IMR-90 (cell line): ENCODE measurements at regions not wholly inside any gene's neighbourhood (a gene's known extent, or its start where the extent isn't known, plus 50 kb on each side); places are given as distances from the start of the nearest gene placed in this dataset.
"Not testable (repeated sequence)": the region's sequence is repeated elsewhere in the genome, so short reads cannot be mapped to it uniquely, and the experiment has no call there.

ENCODE experiments used
- ATAC-seq: fragments of 200-7000 bp; cut with Tn5 transposase; 2 replicates; pipeline ENCODE4 v1.9.1; 2020; ENCODE audit warnings: low read depth, mild to moderate bottlenecking, moderate library complexity
- BruUV-seq: library from RNA; stranded (reverse); fragments of 400-500 nt; replicated peaks from 2 replicates; lab custom pipeline; 2021; lab: Mats Ljungman, UMichigan
- CTCF ChIA-PET: fragments of 300-600 bp; formaldehyde crosslinking; extraction: SDS; loops from one replicate; lab custom pipeline; 2021; ENCODE audit warnings: antibody characterized with exemption; lab: Yijun Ruan, JAX
- POLR2A ChIA-PET: fragments of 300-600 bp; sonication (Branson Sonifier 250); formaldehyde crosslinking; loops from one replicate; lab custom pipeline; 2022; ENCODE audit warnings: antibody characterized with exemption; ENCODE audit not compliant: unreplicated experiment; lab: Charles Lee
- DNase-seq: peaks from one replicate; pipeline ENCODE4 v3.0.0; 2013
- H2AFZ ChIP-seq: replicated peaks from 2 replicates; pipeline ENCODE3; 2013; ENCODE audit warnings: low read length, mild to moderate bottlenecking; ENCODE audit not compliant: poor library complexity
- H2AK5ac ChIP-seq: 2 replicates; pipeline ENCODE4 v1.6.1; 2013; ENCODE audit warnings: low read depth, low read length, inconsistent platforms
- H2AK9ac ChIP-seq: replicated peaks from 2 replicates; pipeline ENCODE3; 2013; ENCODE audit warnings: mild to moderate bottlenecking, low read depth, low read length, moderate library complexity; ENCODE audit not compliant: poor library complexity
- H2BK120ac ChIP-seq: 2 replicates; pipeline ENCODE4 v1.6.1; 2013; ENCODE audit warnings: low read depth, low read length, inconsistent platforms
- H2BK15ac ChIP-seq: 3 replicates; pipeline ENCODE4 v1.6.1; 2013; ENCODE audit warnings: low read depth, low read length, inconsistent platforms
- H2BK20ac ChIP-seq: 2 replicates; pipeline ENCODE4 v1.6.1; 2013; ENCODE audit warnings: low read depth, mild to moderate bottlenecking, inconsistent platforms, low read length, moderate library complexity
- H2BK5ac ChIP-seq: 2 replicates; pipeline ENCODE4 v1.6.1; 2013; ENCODE audit warnings: mild to moderate bottlenecking, low read depth, low read length, inconsistent platforms; ENCODE audit not compliant: poor library complexity, severe bottlenecking
- H3K14ac ChIP-seq: replicated peaks from 2 replicates; pipeline ENCODE4 v1.6.1; 2013; ENCODE audit warnings: low read depth, low read length, inconsistent platforms
- H3K18ac ChIP-seq: 2 replicates; pipeline ENCODE4 v1.6.1; 2013; ENCODE audit warnings: low read depth, low read length, control low read depth
- H3K23ac ChIP-seq: 2 replicates; pipeline ENCODE4 v1.6.1; 2013; ENCODE audit warnings: low read depth, low read length, inconsistent platforms
- H3K27ac ChIP-seq: 2 replicates; pipeline ENCODE4 v1.5.1; 2013; ENCODE audit warnings: mild to moderate bottlenecking, control low read depth, low read length; ENCODE audit not compliant: insufficient read depth
- H3K27me3 ChIP-seq: 2 replicates; pipeline ENCODE4 v1.6.1; 2013; ENCODE audit warnings: low read length; ENCODE audit not compliant: control insufficient read depth, insufficient read depth
- H3K36me3 ChIP-seq: 2 replicates; pipeline ENCODE4 v1.6.1; 2013; ENCODE audit warnings: low read length, mixed read lengths; ENCODE audit not compliant: control insufficient read depth, insufficient read depth
- H3K4ac ChIP-seq: 2 replicates; pipeline ENCODE4 v1.6.1; 2013; ENCODE audit warnings: low read depth, low read length, inconsistent platforms
- H3K4me1 ChIP-seq: 2 replicates; pipeline ENCODE4 v1.6.1; 2013; ENCODE audit warnings: low read length, mixed read lengths; ENCODE audit not compliant: control insufficient read depth, insufficient read depth
- H3K4me2 ChIP-seq: 2 replicates; pipeline ENCODE4 v1.6.1; 2013; ENCODE audit warnings: low read depth, mild to moderate bottlenecking, control low read depth, low read length, moderate library complexity
- H3K4me3 ChIP-seq: 2 replicates; pipeline ENCODE4 v1.5.1; 2013; ENCODE audit warnings: low read depth, mild to moderate bottlenecking, control low read depth, low read length, moderate library complexity; ENCODE audit not compliant: insufficient read depth
- H3K56ac ChIP-seq: 2 replicates; pipeline ENCODE4 v1.6.1; 2013; ENCODE audit warnings: low read length, inconsistent platforms; ENCODE audit not compliant: insufficient read depth; ENCODE audit errors: extremely low read depth
- H3K79me1 ChIP-seq, 2 experiments: 2 replicates each; pipeline ENCODE4 v1.6.1; 2013; ENCODE audit warnings: low read length in 2 of 2, inconsistent platforms in 1 of 2, low read depth in 1 of 2
- H3K9ac ChIP-seq: 2 replicates; pipeline ENCODE4 v1.6.1; 2013; ENCODE audit warnings: low read depth, low read length, control low read depth
- H3K9me1 ChIP-seq: 2 replicates; pipeline ENCODE4 v1.6.1; 2013; ENCODE audit warnings: low read length, inconsistent platforms; ENCODE audit not compliant: insufficient read depth
- H3K9me3 ChIP-seq: 2 replicates; pipeline ENCODE4 v1.6.1; 2013; ENCODE audit warnings: low read length; ENCODE audit not compliant: control insufficient read depth, insufficient read depth
- H4K20me1 ChIP-seq: 2 replicates; pipeline ENCODE4 v1.6.1; 2013; ENCODE audit warnings: low read length, inconsistent platforms; ENCODE audit not compliant: insufficient read depth
- H4K5ac ChIP-seq: 2 replicates; pipeline ENCODE4 v1.6.1; 2013; ENCODE audit warnings: mild to moderate bottlenecking, low read depth, low read length, control low read depth
- H4K8ac ChIP-seq, 2 experiments: 2 replicates each; pipeline ENCODE4 v1.6.1; 2013; ENCODE audit warnings: low read depth in 2 of 2, low read length in 2 of 2, control low read depth in 1 of 2, inconsistent platforms in 1 of 2
- H4K91ac ChIP-seq: 2 replicates; pipeline ENCODE4 v1.6.1; 2013; ENCODE audit warnings: low read depth, low read length, inconsistent platforms; ENCODE audit not compliant: insufficient read depth
- CEBPB ChIP-seq: IDR thresholded peaks from 2 replicates; pipeline ENCODE4 v1.6.1; 2012; ENCODE audit warnings: low read depth, low read length, improper control_type of control experiment
- CHD1 ChIP-seq: IDR thresholded peaks from 2 replicates; pipeline ENCODE4 v1.6.1; 2012; ENCODE audit warnings: low read depth, low read length, improper control_type of control experiment
- ELK1 ChIP-seq: fragments of 150-350 bp; IDR thresholded peaks from 2 replicates; pipeline ENCODE4 v1.6.1; 2016; ENCODE audit warnings: low read depth, mild to moderate bottlenecking, low read length, moderate library complexity, borderline replicate concordance
- FOS ChIP-seq: fragments of 150-350 bp; IDR thresholded peaks from 2 replicates; pipeline ENCODE4 v1.6.1; 2016; ENCODE audit warnings: low read depth, low read length
- MXI1 ChIP-seq: IDR thresholded peaks from 2 replicates; pipeline ENCODE4 v1.6.1; 2012; ENCODE audit warnings: low read depth, mild to moderate bottlenecking, low read length, moderate library complexity, borderline replicate concordance
- NFE2L2 ChIP-seq: fragments of 150-350 bp; IDR thresholded peaks from 2 replicates; pipeline ENCODE4 v1.6.1; 2016; ENCODE audit warnings: low read depth, mild to moderate bottlenecking, low read length
- POLR2A ChIP-seq: IDR thresholded peaks from 2 replicates; pipeline ENCODE4 v1.6.1; 2012; ENCODE audit warnings: mild to moderate bottlenecking, low read depth, low read length
- RAD21 ChIP-seq: IDR thresholded peaks from 2 replicates; pipeline ENCODE4 v1.6.1; 2012; ENCODE audit warnings: low read length, improper control_type of control experiment
- RCOR1 ChIP-seq: IDR thresholded peaks from 2 replicates; pipeline ENCODE4 v1.6.1; 2012; ENCODE audit warnings: mild to moderate bottlenecking, low read length, improper control_type of control experiment; ENCODE audit not compliant: insufficient replicate concordance
- RFX5 ChIP-seq: IDR thresholded peaks from 2 replicates; pipeline ENCODE4 v1.8.0; 2012; ENCODE audit warnings: low read depth, mild to moderate bottlenecking, low read length, moderate library complexity
- SMC3 ChIP-seq: fragments of 150-350 bp; IDR thresholded peaks from 2 replicates; pipeline ENCODE4 v1.6.1; 2016; ENCODE audit warnings: low read depth, mild to moderate bottlenecking, antibody characterized with exemption, low read length, moderate library complexity
- WGBS, 2 experiments: methylation state at CpG; one replicate each; pipeline versions ENCODE4 v1.1.5 to v1.1.7; 2013; ENCODE audit warnings: missing lambda C conversion rate in 2 of 2; ENCODE audit not compliant: insufficient read length in 1 of 2; ENCODE audit errors: extremely low coverage in 2 of 2; 5-methylcytosine and 5-hydroxymethylcytosine counted together
- dilution Hi-C: fragments of 300-500 bp; cut with HindIII; formaldehyde crosslinking; loops from one replicate; pipeline ENCODE4 v1.14.3; 2018; ENCODE audit warnings: low sequenced_read_pairs; ENCODE audit not compliant: unreplicated experiment
- in situ Hi-C: fragments of 300-500 bp; cut with MboI; formaldehyde crosslinking; loops from 3 replicates; pipeline ENCODE4 v1.14.3; 2019; ENCODE audit warnings: low sequenced_read_pairs, inconsistent platforms, mixed read lengths
- intact Hi-C: fragments of 100-400 bp; cut with micrococcal nuclease; formaldehyde crosslinking; loops from 2 replicates; pipeline ENCODE4 v1.10.0; 2022

- Histone ChIP-seq H3K4me2 (no peak overlapping the region), H3K4me1 (no peaks in the 10 kb centered on the region), H2AFZ (no peak overlapping the region), H4K5ac (no peak overlapping the region), H3K27me3 (no peaks in the 10 kb centered on the region), H2AK9ac (no peak overlapping the region), H3K36me3 (no peaks in the 10 kb centered on the region), H3K27ac (no peak overlapping the region), H3K9me3 (peaks cover 23% of the 10 kb centered on the region), H2BK15ac (no peak overlapping the region), H3K56ac (no peak overlapping the region), H3K79me1 (no peaks in the 10 kb centered on the region), H4K20me1 (no peaks in the 10 kb centered on the region), H2BK20ac (no peak overlapping the region), H2BK120ac (no peak overlapping the region), H4K8ac (no peak overlapping the region), H3K18ac (no peak overlapping the region), H3K23ac (no peak overlapping the region), H3K9me1 (no peaks in the 10 kb centered on the region), H3K14ac (no peak overlapping the region), H3K4me3 (no peak overlapping the region), H2AK5ac (no peak overlapping the region), H3K4ac (no peak overlapping the region), H3K9ac (no peak overlapping the region), H4K91ac (no peak overlapping the region), H2BK5ac (no peak overlapping the region)
- ChIA-PET CTCF (no interaction called here), POLR2A (no interaction called here)
- in situ Hi-C loops (no loop called here), dilution Hi-C loops (no loop called here), intact Hi-C loops (no loop called here)
- ATAC-seq (no peak), DNase-seq (no peak)
- no CpG with 5 or more reads among the region's 2 CpGs for WGBS, 2 experiments
- TF ChIP-seq RCOR1 (no peak), CHD1 (no peak), NFE2L2 (no peak), POLR2A (no peak), CEBPB (no peak), RAD21 (no peak), MXI1 (no peak), ELK1 (no peak), RFX5 (no peak), FOS (no peak), SMC3 (no peak)
- no TSS peak for BruUV-seq
These were observed 432.8 kb downstream of the IRX1 start for GRCh38 chr5:4028384-4028783.

- intact Hi-C loops, CTCF ChIA-PET, H2AK9ac ChIP-seq, DNase-seq, H2BK15ac ChIP-seq, H3K4me2 ChIP-seq, H3K27me3 ChIP-seq, H3K56ac ChIP-seq, H2BK20ac ChIP-seq, in situ Hi-C loops, H3K4ac ChIP-seq, BruUV-seq, H2BK120ac ChIP-seq, H2BK5ac ChIP-seq, H3K9me1 ChIP-seq, H3K9ac ChIP-seq, H2AFZ ChIP-seq, H3K36me3 ChIP-seq, H4K91ac ChIP-seq, H2AK5ac ChIP-seq, ATAC-seq, H3K23ac ChIP-seq, dilution Hi-C loops, H3K4me1 ChIP-seq, H3K79me1 ChIP-seq, H4K8ac ChIP-seq, H3K4me3 ChIP-seq, H3K18ac ChIP-seq, H4K20me1 ChIP-seq, POLR2A ChIA-PET, H3K14ac ChIP-seq, H3K27ac ChIP-seq, H4K5ac ChIP-seq: not testable (repeated sequence)
- 0 out of 2 replicates have a peak, but pooled peaks cover 12% of the 10 kb centered on the region for H3K9me3 ChIP-seq
- no CpG with 5 or more reads among the region's 1 CpG for WGBS, 2 experiments
These were observed 437.9 kb downstream of the IRX1 start for GRCh38 chr5:4033546-4033945.
